ENCODE measurements at regions not wholly inside any gene's neighbourhood (a gene's known extent, or its start where the extent isn't known, plus 50 kb on each side); places are given as distances from the start of the nearest gene placed in this dataset.
"Not testable (repeated sequence)": the region's sequence is repeated elsewhere in the genome, so short reads cannot be mapped to it uniquely, and the experiment has no call there.

- FAIRE-seq (no peak), DNase-seq (ENCODE audit: insufficient read length, low spot score) (no peak)
Measured at GRCh38 chr4:118585015-118585414, 100.2 kb upstream of the METTL14 start.

GRCh38 chr4:118586357-118586790, 98.8 kb upstream of the METTL14 start:
- DNase-seq (ENCODE audit: insufficient read length, low spot score): no peak
- no peak for FAIRE-seq

- FAIRE-seq: no peak
Measured at GRCh38 chr4:118587116-118587831, 97.9 kb upstream of the METTL14 start.

GRCh38 chr4:118587946-118588345, 97.2 kb upstream of the METTL14 start:
- DNase-seq (ENCODE audit: insufficient read length, low spot score): no peak
- FAIRE-seq: no peak

More at GRCh38 chr4:118587116-118587831, 97.9 kb upstream of the METTL14 start:
- DNase-seq (ENCODE audit: insufficient read length, low spot score): no peak

GRCh38 chr4:118589471-118590055, 95.6 kb upstream of the METTL14 start:
- DNase-seq (ENCODE audit: insufficient read length, low spot score): no peak
- no peak for FAIRE-seq

GRCh38 chr4:118591339-118592046, 93.7 kb upstream of the METTL14 start:
- DNase-seq (ENCODE audit: insufficient read length, low spot score): peak; percentile 49
- peak; percentile 85 for FAIRE-seq

- not testable (repeated sequence) for DNase-seq (ENCODE audit: insufficient read length, low spot score); FAIRE-seq
Measured at GRCh38 chr4:118592289-118592688, 92.9 kb upstream of the METTL14 start.

- not testable (repeated sequence) for FAIRE-seq; DNase-seq (ENCODE audit: insufficient read length, low spot score)
Measured at GRCh38 chr4:118595883-118596282, 89.3 kb upstream of the METTL14 start.

- not testable (repeated sequence) for DNase-seq (ENCODE audit: insufficient read length, low spot score); FAIRE-seq
Measured at GRCh38 chr4:118625097-118625496, 60.1 kb upstream of the METTL14 start.

GRCh38 chr4:118629697-118630096, 55.5 kb upstream of the METTL14 start:
- not testable (repeated sequence) for DNase-seq (ENCODE audit: insufficient read length, low spot score); FAIRE-seq

- DNase-seq (ENCODE audit: insufficient read length, low spot score); FAIRE-seq: not testable (repeated sequence)
Measured at GRCh38 chr4:118630897-118631296, 54.3 kb upstream of the METTL14 start.

- not testable (repeated sequence) for DNase-seq (ENCODE audit: insufficient read length, low spot score); FAIRE-seq
Measured at GRCh38 chr4:118631321-118632050, 53.7 kb upstream of the METTL14 start.

GRCh38 chr4:118633476-118633875, 51.7 kb upstream of the METTL14 start:
- not testable (repeated sequence) for DNase-seq (ENCODE audit: insufficient read length, low spot score); FAIRE-seq

- FAIRE-seq; DNase-seq (ENCODE audit: insufficient read length, low spot score): not testable (repeated sequence)
Measured at GRCh38 chr4:118634126-118634875, 50.9 kb upstream of the METTL14 start.

All from GM19239 (cell line).